K562 (cell line): ENCODE measurements at regions not wholly inside any gene's neighbourhood (a gene's known extent, or its start where the extent isn't known, plus 50 kb on each side); places are given as distances from the start of the nearest gene placed in this dataset.

ENCODE experiments used
- ATAC-seq: fragments of 200-7000 bp; cut with Tn5 transposase; 3 replicates; pipeline ENCODE4 v1.9.1; 2020; ENCODE audit warnings: moderate library complexity
- BruUV-seq: library from RNA; stranded (reverse); fragments of 400-500 nt; replicated peaks from 2 replicates; lab custom pipeline; 2021; lab: Mats Ljungman, UMichigan
- CTCF ChIA-PET: fragments of 300-600 bp; formaldehyde crosslinking; extraction: SDS; loops from one replicate; lab custom pipeline; 2021; ENCODE audit warnings: low intra/inter-chr PET ratio; lab: Yijun Ruan, JAX
- POLR2A ChIA-PET: fragments of 300-600, 350-650 bp; sonication (Branson Sonifier 250); formaldehyde crosslinking; extraction: SDS; loops from one replicate; lab custom pipeline; 2021; ENCODE audit warnings: antibody characterized with exemption, inconsistent platforms; lab: Yijun Ruan, JAX
- DNase-seq, 4 experiments: peaks; one replicate each; pipeline versions ENCODE4 v3.0.0 to v3.0.0-alpha.2; 2011 to 2018; ENCODE audit warnings: low spot score in 3 of 4, mixed read lengths in 3 of 4; ENCODE audit errors: extremely low read depth in 1 of 4
- FAIRE-seq: peaks from 2 replicates; lab custom pipeline; 2011; peaks lifted over from hg19 to GRCh38; lab: Jason Lieb, UNC
- H2AFZ ChIP-seq: 2 replicates; pipeline ENCODE4 v1.6.0; 2011; ENCODE audit warnings: low read depth, low read length, control low read depth, inconsistent platforms
- H3K27ac ChIP-seq: fragments of 200-600 bp; 3 replicates; pipeline ENCODE4 v1.8.0; 2011; ENCODE audit warnings: low read depth, mild to moderate bottlenecking, control low read depth, inconsistent platforms, low read length, moderate library complexity, mixed read lengths; ENCODE audit errors: extremely low read depth
- H3K27me3 ChIP-seq, 2 experiments: fragments of 300-600 bp in 1 of 2; 2 replicates in 1 of 2; 3 replicates in 1 of 2; pipeline versions ENCODE4 v1.6.0 to v1.8.0; 2011; ENCODE audit warnings: inconsistent platforms in 2 of 2, low read length in 2 of 2, mild to moderate bottlenecking in 1 of 2, mixed read lengths in 1 of 2, moderate library complexity in 1 of 2; ENCODE audit not compliant: control insufficient read depth in 2 of 2, insufficient read depth in 2 of 2
- H3K36me3 ChIP-seq: fragments of 300-600 bp; 3 replicates; pipeline ENCODE4 v1.8.0; 2011; ENCODE audit warnings: mild to moderate bottlenecking, low read length, inconsistent platforms; ENCODE audit not compliant: control insufficient read depth, insufficient read depth
- H3K4me1 ChIP-seq, 2 experiments: fragments of 200-600 bp in 1 of 2; replicated peaks in 1 of 2; 2 replicates in 1 of 2; 3 replicates in 1 of 2; pipeline versions ENCODE4 v1.5.1 to v1.8.0; 2011; ENCODE audit warnings: inconsistent platforms in 2 of 2, low read length in 2 of 2, mild to moderate bottlenecking in 1 of 2, mixed read lengths in 1 of 2, moderate library complexity in 1 of 2; ENCODE audit not compliant: control insufficient read depth in 2 of 2, insufficient read depth in 2 of 2
- H3K4me2 ChIP-seq: 2 replicates; pipeline ENCODE4 v1.6.1; 2011; ENCODE audit warnings: low read length, control low read depth, inconsistent platforms, mixed read lengths; ENCODE audit not compliant: insufficient read depth
- H3K4me3 ChIP-seq: fragments of 200-600 bp; sonication (generic), shearing (Covaris generic); 2 replicates; pipeline ENCODE4 v1.5.1; 2016; ENCODE audit warnings: control low read depth, inconsistent platforms
- H3K79me2 ChIP-seq: fragments of 200-600 bp; 3 replicates; pipeline ENCODE4 v1.8.0; 2011; ENCODE audit warnings: low read length, inconsistent platforms; ENCODE audit not compliant: control insufficient read depth, insufficient read depth
- H3K9ac ChIP-seq, 2 experiments: 2 replicates each; pipeline versions ENCODE4 v1.6.0 to v1.6.1; 2011; ENCODE audit warnings: low read depth in 2 of 2, low read length in 2 of 2, control low read depth in 1 of 2, inconsistent platforms in 1 of 2, mild to moderate bottlenecking in 1 of 2, mixed read lengths in 1 of 2; ENCODE audit not compliant: insufficient read depth in 1 of 2
- H3K9me1 ChIP-seq: one replicate; pipeline ENCODE4 v1.6.0; 2011; ENCODE audit warnings: inconsistent platforms, mild to moderate bottlenecking, low read length, moderate library complexity; ENCODE audit not compliant: control insufficient read depth, insufficient read depth
- H3K9me3 ChIP-seq: replicated peaks from 2 replicates; pipeline ENCODE4 v1.5.1; 2011; ENCODE audit warnings: low read depth, low read length, inconsistent platforms; ENCODE audit not compliant: control insufficient read depth, insufficient read depth
- H4K20me1 ChIP-seq: replicated peaks from 2 replicates; pipeline ENCODE4 v1.6.1; 2011; ENCODE audit warnings: low read length, inconsistent platforms, mixed read lengths; ENCODE audit not compliant: control insufficient read depth, insufficient read depth
- AFF1 ChIP-seq, 2 experiments: fragments of 450-650 bp; IDR thresholded peaks; 2 replicates each; pipeline ENCODE4 v1.6.1; 2018; ENCODE audit warnings: mild to moderate bottlenecking in 2 of 2, low read depth in 1 of 2; ENCODE audit not compliant: partially characterized antibody in 2 of 2
- CEBPB ChIP-seq: fragments of 450-650 bp; IDR thresholded peaks from 2 replicates; pipeline ENCODE4 v1.6.1; 2016; ENCODE audit warnings: missing genetic modification characterization, missing compliant biosample characterization
- GTF2A2 ChIP-seq: IDR thresholded peaks from 2 replicates; pipeline ENCODE4 v1.6.1; 2016; ENCODE audit warnings: mild to moderate bottlenecking, missing genetic modification characterization, missing compliant biosample characterization
- HDAC1 ChIP-seq, 2 experiments: fragments of 450-650 bp; IDR thresholded peaks; 2 replicates each; pipeline ENCODE4 v1.6.1; 2016 to 2017; ENCODE audit warnings: inconsistent platforms in 1 of 2, mild to moderate bottlenecking in 1 of 2, moderate library complexity in 1 of 2
- HNRNPLL ChIP-seq: fragments of 200-400 bp; formaldehyde crosslinking; IDR thresholded peaks from 2 replicates; pipeline ENCODE4 v1.6.1; 2017; ENCODE audit warnings: low read length, low read depth, mild to moderate bottlenecking; ENCODE audit not compliant: poor library complexity, severe bottlenecking
- MCM3 ChIP-seq: fragments of 450-650 bp; IDR thresholded peaks from 2 replicates; pipeline ENCODE4 v1.6.1; 2016
- MCM5 ChIP-seq: fragments of 450-650 bp; IDR thresholded peaks from 2 replicates; pipeline ENCODE4 v1.6.1; 2016; ENCODE audit warnings: low read depth
- RNF2 ChIP-seq: sonication (generic); IDR thresholded peaks from 2 replicates; pipeline ENCODE4 v1.6.1; 2016
- SMC3 ChIP-seq: conservative IDR thresholded peaks from 2 replicates; pipeline ENCODE4 v1.6.1; 2011; ENCODE audit warnings: low read depth, low read length, improper control_type of control experiment; ENCODE audit not compliant: insufficient read depth
- ZNF174 ChIP-seq: fragments of 250-450 bp; sonication (Bioruptor Pico); IDR thresholded peaks from 2 replicates; pipeline ENCODE4 v1.4.0; 2020; ENCODE audit warnings: mild to moderate bottlenecking
- ZNF197 ChIP-seq: fragments of 200-800 bp; sonication (Bioruptor generic); IDR thresholded peaks from 2 replicates; pipeline ENCODE4 v1.6.1; 2016; ENCODE audit warnings: low read depth, missing genetic modification characterization, missing compliant biosample characterization
- WGBS: fragments of 100-300 bp; shearing (Covaris generic); methylation state at CpG from one replicate; pipeline ENCODE4 v1.1.6; 2016; ENCODE audit warnings: low coverage, mixed read lengths; ENCODE audit not compliant: insufficient coverage; ENCODE audit errors: missing lambda C conversion rate; 5-methylcytosine and 5-hydroxymethylcytosine counted together
- in situ Hi-C: fragments of 300-500 bp; cut with MboI; formaldehyde crosslinking; loops from 4 replicates; pipeline ENCODE4 v1.15.0; 2018; ENCODE audit warnings: inconsistent platforms, mixed read lengths
- intact Hi-C: fragments of 100-400 bp; cut with micrococcal nuclease; formaldehyde crosslinking; loops from 2 replicates; pipeline ENCODE4 v1.14.2; 2022

GRCh38 chr18:22020127-22020866 is 149.1 kb upstream of the GATA6 start (continued):
- TF ChIP-seq SMC3 = no peak

- H3K27ac ChIP-seq = no peak overlapping the region
- 6% methylated on average over 7 of the region's 7 CpGs for WGBS
- H3K79me2 ChIP-seq = no peaks in the 10 kb centered on the region
- no peak overlapping the region for H3K9ac ChIP-seq
- H4K20me1 ChIP-seq = no peaks in the 10 kb centered on the region
- peaks cover 9 to 21% of the 10 kb centered on the region in 2 experiments; a peak in 3 of 5 replicates for H3K27me3 ChIP-seq
- in situ Hi-C loops (no loop called here), intact Hi-C loops (no loop called here)
- TF ChIP-seq CEBPB = peak; percentile 30; the same call in 1 of the 2 replicates
- TF ChIP-seq MCM5 = no peak
- H3K4me1 ChIP-seq = no peaks in the 10 kb centered on the region
- H3K9me1 ChIP-seq = no peaks in the 10 kb centered on the region
- DNase-seq = no peak
- H3K4me3 ChIP-seq = no peak overlapping the region
- POLR2A ChIA-PET = no interaction called here
- H3K4me2 ChIP-seq = no peak overlapping the region
- H3K36me3 ChIP-seq = no peaks in the 10 kb centered on the region
- no peak for ATAC-seq
- no TSS peak for BruUV-seq
- H3K9me3 ChIP-seq = no peaks in the 10 kb centered on the region
- no peak overlapping the region for H2AFZ ChIP-seq
- FAIRE-seq = no peak
- CTCF ChIA-PET = no interaction called here
Observed at GRCh38 chr18:22020867-22021370, 148.5 kb upstream of the GATA6 start.

GRCh38 chr18:22021701-22022100 is 147.7 kb upstream of the GATA6 start:
- Histone ChIP-seq H3K9me1 (no peaks in the 10 kb centered on the region), H2AFZ (no peak overlapping the region), H3K4me2 (no peak overlapping the region), H3K27me3 (peaks cover 13 to 28% of the 10 kb centered on the region in 2 experiments; a peak in 4 of 5 replicates), H3K9me3 (no peaks in the 10 kb centered on the region), H3K36me3 (no peaks in the 10 kb centered on the region), H3K4me3 (no peak overlapping the region), H4K20me1 (no peaks in the 10 kb centered on the region), H3K9ac (no peak overlapping the region), H3K79me2 (no peaks in the 10 kb centered on the region), H3K27ac (no peak overlapping the region), H3K4me1 (peaks cover 0 to 3% of the 10 kb centered on the region in 2 experiments; a peak in 1 of 5 replicates)
- FAIRE-seq (no peak), DNase-seq (no peak), ATAC-seq (no peak)
- BruUV-seq = no TSS peak
- in situ Hi-C loops (no loop called here), intact Hi-C loops (no loop called here)
- POLR2A ChIA-PET = no interaction called here
- CTCF ChIA-PET = no interaction called here
- WGBS = 3% methylated on average over 6 of the region's 7 CpGs
- TF ChIP-seq AFF1 (IDR thresholded peaks at IDR 0.05; ENCODE audit: low read depth in 1 of 2, partially characterized antibody in 2 of 2) (no peak), HDAC1 (IDR thresholded peaks at IDR 0.05) (no peak), ZNF174 (no peak), RNF2 (no peak), ZNF197 (CRISPR knock-in tag) (no peak), GTF2A2 (tag) (no peak), HNRNPLL (no peak), MCM3 (no peak)
